GM18867 (cell line): ENCODE measurements at regions not wholly inside any gene's neighbourhood (a gene's known extent, or its start where the extent isn't known, plus 50 kb on each side); places are given as distances from the start of the nearest gene placed in this dataset.
"Not testable (repeated sequence)": the region's sequence is repeated elsewhere in the genome, so short reads cannot be mapped to it uniquely, and the experiment has no call there.

Source experiments
- ATAC-seq: cut with Tn5 transposase; IDR thresholded peaks from one replicate; pipeline ENCODE4 v1.9.1; 2021; ENCODE audit warnings: mild to moderate bottlenecking, moderate library complexity; ENCODE audit not compliant: unreplicated experiment

- peak; percentile 72 for ATAC-seq
Observed at GRCh38 chr1:185681034-185681633, 53.1 kb upstream of the HMCN1 start.

DNA sequence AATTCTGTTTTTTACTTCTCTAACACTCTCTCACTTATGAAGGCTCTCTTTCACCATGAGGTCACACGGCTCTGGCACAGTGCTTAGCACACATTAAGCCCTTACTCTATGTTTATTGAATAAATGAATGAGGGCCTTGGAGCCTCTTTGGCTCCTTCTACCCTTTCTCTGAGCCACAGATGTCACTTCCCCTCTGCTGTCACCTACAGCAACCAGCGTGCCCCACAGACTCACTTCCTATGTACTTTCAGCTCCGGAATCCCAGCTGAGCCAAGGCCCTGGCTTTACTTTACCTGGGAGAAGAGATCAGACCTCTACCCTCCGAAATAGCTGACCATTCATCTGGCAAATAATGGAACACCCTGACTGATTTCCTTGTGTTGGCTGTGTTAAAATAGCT is 53.7 kb upstream of the HMCN1 start:
- ATAC-seq, result peak; percentile 45

GRCh38 chr1:185679220-185679619 is 55.0 kb upstream of the HMCN1 start:
- no peak for ATAC-seq

GRCh38 chr1:185676969-185677368 is 57.2 kb upstream of the HMCN1 start:
- ATAC-seq, result no peak

- peak; percentile 54 for ATAC-seq
Observed at GRCh38 chr1:185674201-185674600, 60.0 kb upstream of the HMCN1 start.

GRCh38 chr1:185672719-185673360 is 61.4 kb upstream of the HMCN1 start:
- ATAC-seq, result no peak

GRCh38 chr1:185670187-185670627 is 64.0 kb upstream of the HMCN1 start:
- ATAC-seq, result peak; percentile 64

DNA sequence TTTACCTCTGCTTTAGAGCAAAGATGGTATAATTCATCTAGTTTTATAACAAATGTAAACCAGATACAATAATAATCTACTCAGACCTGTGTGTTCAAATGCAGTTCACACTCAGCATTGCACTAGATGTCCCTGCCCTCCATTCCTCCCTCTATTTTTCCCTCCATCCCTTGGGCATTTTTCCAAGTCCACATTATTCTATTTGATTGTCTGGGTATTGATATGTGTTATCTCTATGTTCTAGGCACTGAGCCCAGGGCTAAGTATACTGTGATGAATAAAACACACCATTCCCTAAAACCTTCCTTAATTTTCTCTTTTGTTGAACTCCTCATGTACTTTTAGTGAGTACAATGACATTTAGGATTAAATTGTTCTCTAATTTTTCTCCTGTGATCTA is 66.2 kb upstream of the HMCN1 start:
- ATAC-seq, result no peak

DNA sequence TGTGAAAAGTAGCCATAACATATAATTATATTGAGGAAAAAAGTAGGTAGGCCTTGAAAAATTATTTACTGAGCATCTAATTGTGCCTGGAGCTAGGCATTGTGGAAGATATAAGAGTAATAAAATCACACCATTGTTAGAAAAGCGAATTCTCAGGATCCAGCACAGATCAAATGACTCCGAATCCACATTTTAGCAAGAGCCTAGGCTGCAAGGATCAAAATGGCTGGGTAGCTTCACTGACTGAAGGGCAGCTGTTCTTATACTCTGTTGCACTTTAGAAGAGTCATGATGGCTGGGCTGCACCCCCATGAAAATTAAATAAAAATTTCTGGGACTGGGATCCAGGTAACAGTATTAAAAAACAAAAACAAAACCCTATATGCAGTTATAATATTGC is 67.6 kb upstream of the HMCN1 start:
- no peak for ATAC-seq

DNA sequence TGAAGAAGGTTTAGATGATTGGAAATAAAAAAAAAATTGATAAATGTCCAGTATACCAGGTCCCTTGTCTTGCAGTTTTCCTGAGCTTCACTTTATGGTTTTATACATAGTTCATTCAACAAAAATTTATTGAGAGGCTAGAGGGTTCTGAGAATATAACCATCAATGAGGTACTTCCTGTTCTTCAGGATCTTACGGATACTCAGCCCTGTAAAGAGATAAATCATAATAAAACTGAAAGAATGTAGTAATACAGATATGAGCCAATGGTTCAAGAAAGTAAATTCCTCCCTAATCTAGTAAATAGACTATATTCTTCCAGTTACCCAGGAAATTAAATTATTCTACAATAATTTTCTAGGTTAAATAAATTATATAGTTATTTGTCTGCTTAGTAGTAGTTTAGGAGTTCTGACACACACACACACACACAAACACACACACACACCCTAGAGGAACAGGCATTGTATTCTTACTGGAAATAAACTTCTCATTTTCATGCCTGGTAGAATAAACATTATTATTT is 70.4 kb upstream of the HMCN1 start:
- ATAC-seq, result no peak

DNA sequence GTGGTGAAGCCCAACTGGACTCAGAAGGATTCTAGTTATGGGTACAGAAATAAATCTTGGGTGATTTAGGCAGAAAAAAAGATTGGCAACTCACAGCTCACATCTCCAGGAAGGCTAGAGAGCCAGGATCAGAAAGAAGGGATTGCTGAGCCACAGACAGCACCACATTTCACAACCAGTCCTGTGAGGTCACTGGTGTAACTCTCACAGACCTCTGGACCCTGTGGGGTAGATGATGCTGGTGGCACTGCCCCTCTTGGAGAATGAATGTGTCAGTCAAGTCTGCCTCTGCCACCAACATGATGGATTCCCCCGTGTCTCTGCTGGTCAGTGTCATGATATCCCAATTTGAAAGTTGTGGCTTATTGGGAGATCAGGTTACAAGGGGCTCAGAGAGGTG is 70.9 kb upstream of the HMCN1 start:
- no peak for ATAC-seq

DNA sequence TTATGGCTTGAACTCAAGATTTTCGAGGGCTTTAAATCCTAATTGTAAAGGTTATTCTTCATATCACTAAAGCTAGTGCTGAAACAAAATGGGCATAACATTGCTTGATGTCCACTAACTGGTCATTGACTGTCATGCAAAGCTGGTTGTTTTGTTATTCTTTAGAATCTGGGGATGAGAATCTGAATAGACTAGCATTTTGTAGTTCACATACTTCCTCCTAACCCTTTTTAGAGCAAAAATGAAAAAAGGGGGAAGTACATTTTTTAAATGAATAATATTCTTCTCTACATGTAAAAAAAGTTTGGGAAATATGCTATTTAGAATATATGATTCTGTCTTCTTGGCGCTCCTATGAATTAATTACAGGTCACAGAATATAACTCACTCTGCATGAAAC is 72.2 kb upstream of the HMCN1 start:
- no peak for ATAC-seq

DNA sequence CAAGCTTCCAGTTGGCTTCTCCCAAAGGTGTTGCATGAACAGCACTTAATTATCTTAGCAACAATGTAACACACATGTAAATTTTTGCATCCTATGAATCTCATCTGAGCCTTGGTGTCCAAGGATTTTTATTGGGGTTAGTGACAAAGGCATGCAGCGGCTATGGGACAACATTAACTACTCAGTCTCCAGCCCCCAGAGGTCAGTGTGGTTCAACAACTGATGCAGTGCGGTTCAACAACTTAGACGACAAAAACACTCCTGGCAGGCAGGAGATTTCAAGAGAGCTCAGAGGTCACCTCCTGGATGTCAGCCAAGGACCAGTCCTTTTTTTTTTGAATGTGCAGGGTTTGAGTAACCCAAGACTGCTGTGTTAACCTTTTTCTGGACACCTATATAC is 77.5 kb upstream of the HMCN1 start:
- no peak for ATAC-seq

DNA sequence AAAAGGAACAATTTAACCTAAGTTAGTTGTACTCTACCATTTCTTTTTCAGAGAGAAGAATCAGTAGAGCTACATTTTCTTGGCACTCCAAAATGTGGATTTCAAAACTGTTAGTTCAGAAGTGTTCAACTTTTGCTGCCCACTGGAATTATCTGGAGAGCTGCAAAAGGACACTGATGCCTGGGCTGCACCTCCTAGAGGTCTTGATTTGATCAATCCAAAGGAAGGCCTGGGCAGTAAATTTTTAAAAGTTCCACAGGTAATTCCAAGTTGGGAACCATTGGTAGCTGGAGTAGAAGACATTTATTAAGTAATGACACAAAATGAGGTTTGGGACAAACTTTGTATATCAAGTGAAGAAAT is 79.3 kb upstream of the HMCN1 start:
- no peak for ATAC-seq

GRCh38 chr1:185654199-185654951 is 79.8 kb upstream of the HMCN1 start:
- no peak for ATAC-seq

GRCh38 chr1:185653615-185654014 is 80.6 kb upstream of the HMCN1 start:
- ATAC-seq, result no peak

DNA sequence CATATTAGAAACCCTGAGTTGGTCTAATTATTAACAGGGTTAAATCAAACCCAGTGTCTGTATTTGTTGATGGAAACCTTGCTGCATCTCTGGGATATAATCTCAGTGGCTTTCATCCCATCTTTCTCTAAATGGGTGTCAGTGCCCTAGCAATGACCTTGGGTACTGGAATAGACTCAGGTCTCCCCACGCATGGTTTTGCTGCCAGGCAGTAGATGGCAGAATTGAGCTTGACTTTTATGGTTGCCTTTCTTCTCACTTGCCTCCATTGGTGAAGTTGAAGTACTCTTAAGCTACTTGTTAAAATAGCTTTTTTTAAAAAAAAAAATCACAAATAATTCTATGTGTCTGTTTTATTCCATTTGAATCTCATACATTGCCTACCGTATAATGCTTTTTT is 81.8 kb upstream of the HMCN1 start:
- no peak for ATAC-seq

GRCh38 chr1:185650602-185651230 is 83.5 kb upstream of the HMCN1 start:
- ATAC-seq, result no peak

GRCh38 chr1:185648858-185649589 is 85.2 kb upstream of the HMCN1 start:
- ATAC-seq, result no peak

DNA sequence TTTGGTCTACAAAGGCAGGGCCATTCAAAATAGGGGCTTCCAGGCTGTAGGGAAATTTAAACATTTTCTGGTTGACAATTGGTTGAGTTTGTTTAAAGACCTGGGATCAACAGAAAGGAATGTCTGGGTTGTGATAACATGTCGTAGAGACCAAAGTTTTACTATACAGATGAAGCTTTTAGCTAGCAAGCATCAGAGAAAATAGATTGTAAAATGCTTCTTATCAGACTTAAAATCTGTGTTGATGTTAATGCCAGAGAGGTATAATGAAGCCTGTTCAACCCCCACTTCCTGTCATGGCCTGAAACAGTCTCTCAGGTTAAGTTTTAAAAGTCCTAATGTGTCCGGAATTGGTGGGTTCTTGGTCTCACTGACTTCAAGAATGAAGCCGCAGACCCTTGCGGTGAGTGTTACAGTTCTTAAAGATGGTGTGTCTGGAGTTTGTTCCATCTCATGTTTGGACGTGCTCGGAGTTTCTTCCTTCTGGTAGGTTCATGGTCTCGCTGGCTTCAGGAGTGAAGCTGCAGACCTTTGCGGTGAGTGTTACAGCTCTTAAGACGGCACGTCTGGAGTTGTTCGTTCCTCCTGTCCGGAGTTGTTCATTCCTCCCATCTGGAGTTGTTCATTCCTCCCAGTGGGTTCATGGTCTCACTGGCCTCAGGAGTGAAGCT is 86.5 kb upstream of the HMCN1 start:
- ATAC-seq, result not testable (repeated sequence)
